Frontal cortex (tissue), 3 donors: ENCODE measurements at regions not wholly inside any gene's neighbourhood (a gene's known extent, or its start where the extent isn't known, plus 50 kb on each side); places are given as distances from the start of the nearest gene placed in this dataset.

Experiments used
- DNase-seq, 2 donors: peaks; one replicate each; pipeline ENCODE4 v3.0.0; 2012; ENCODE audit warnings: low spot score in 2 of 2
- FAIRE-seq: peaks from 2 replicates; lab custom pipeline; 2012; peaks lifted over from hg19 to GRCh38; lab: Jason Lieb, UNC
- donor health status: control.
- donor health status: control.
- donor health status: control.

DNA sequence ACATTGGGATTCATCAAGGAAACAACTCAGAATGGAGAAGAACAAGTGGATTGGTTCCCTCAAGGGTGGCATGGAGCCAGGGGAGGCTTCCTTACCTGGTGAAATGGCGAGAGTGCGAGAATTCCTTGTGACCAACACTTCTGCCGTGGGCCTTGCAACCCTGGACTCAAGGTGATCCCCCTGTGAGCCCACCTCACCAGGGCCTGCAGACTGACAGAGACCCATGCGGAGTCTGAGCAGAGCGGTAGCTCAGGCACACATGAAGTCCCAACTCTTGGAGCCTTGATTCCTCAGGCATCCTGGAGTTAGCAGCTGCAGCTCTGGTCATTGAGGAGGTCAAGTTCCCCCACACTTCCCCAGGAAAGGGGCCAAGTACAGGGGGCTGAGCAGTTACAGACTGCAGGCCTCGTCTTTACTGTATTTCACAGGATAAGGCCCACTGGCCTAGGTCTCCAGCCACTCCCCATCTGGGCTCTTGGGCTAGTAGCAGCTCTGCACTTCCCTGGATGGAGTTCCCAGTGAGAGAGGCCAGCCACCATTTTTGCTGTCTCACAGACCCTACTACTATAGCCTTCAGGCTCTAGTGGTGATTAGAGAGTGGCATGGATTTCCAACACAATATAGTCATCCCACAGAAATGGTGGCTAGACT, 269.5 kb upstream of the DCBLD2 start:
- DNase-seq (no peak), FAIRE-seq (no peak)

DNA sequence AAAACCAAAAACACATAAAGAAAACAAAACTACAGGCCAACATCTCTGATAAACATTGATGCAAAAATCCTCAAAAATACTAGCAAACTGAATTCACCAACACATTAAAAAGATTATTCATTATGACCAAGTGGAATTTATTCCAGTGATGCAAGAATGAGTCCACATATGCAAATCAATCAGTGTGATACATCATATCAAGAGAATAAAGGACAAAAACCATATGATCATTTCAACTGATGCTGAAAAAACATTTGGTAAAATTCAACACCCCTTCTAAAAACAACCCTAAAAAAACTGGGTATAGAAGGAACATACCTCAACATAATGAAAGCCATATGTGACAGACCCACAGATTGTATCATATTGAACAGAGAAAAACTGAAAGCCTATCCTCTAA, 265.6 kb upstream of the DCBLD2 start:
- FAIRE-seq, result no peak
- no peak for DNase-seq

- DNase-seq (no peak), FAIRE-seq (no peak)
Measured at GRCh38 chr3:99163314-99163713, 261.8 kb upstream of the DCBLD2 start.

DNA sequence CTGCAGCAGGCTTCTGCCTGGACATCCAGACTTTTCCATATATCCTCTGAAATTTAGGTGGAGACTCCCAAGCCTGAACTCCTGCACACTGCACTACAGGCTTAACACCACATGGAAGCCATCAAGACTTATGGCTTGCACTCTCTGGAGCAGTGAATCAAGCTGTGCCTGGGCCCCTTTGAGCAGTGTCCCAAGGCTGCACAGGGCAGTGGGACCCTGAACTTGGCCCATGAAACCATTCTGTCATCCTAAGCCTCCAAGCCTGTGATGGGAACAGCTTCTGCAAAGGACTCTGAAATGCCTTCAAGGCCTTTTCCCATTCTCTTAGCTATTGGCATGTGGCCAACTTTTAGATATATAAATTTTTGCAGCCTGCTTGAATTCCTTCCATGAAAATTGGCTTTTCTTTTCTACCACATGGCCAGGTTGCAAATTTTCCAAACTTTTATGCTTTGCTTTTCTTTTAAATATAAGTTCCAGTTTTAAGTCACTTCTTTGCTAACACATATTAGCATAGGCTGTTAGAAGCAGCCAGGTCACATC, 257.8 kb upstream of the DCBLD2 start:
- no peak for DNase-seq
- no peak for FAIRE-seq

DNA sequence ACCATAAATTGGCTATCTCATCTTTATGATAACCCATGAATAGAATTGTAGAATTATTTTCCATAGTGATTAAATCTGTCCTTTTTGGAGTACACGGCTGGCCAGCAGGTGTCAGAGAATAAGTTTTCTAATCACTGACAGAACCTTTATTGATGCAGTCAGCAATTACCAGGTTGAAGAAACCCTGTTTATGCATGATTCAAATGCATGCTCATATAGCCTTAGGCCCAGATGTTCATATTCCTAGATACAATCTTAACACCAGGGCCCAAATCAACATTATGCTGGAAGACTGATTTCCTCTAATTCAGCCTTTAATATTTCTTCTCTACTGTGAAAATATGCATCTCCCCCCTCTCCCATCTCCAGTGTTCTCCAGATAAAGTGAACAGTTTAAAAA, 243.5 kb upstream of the DCBLD2 start:
- no peak for DNase-seq

DNA sequence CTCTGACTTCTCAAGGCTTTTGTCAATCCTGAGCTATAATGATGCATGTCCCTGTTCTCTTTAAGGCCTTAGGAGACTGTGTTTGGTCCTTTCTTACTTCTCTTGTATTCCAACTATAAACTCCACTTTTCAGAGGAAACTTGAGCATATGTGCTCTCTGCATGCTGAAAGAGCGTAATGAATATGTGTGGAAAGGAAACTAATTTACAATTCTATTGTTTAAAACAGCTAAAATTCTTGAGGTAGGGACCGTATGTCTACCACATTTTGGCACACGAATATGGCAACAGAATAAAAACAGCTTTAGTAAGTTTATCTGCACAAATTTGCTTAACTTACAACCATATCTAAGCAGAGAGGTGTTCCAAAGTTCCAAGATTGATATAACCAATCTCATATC, 242.0 kb upstream of the DCBLD2 start:
- DNase-seq, result no peak
- no peak for FAIRE-seq

More for the DNA sequence above, 243.5 kb upstream of the DCBLD2 start:
- no peak for FAIRE-seq

- FAIRE-seq, result no peak
- no peak for DNase-seq
Measured at GRCh38 chr3:99134986-99135385, 233.5 kb upstream of the DCBLD2 start.

DNA sequence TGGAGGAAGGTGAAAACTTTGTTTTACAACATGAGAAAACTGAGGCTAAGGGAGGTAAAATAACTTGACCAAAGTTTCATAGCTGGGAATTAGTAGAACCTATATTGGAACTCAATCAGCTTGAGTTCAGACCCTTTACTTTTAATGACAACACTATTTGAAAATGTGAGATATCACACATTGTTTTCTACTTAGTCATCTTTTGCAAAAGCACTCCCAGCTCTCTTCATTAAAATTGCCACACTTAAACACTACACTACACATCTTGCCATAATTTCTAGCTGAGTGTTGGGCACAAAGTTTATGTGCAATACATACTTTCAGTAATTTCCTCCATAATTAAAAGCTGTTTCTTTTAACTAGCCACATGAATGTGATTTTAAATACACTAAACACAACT, 230.4 kb upstream of the DCBLD2 start:
- DNase-seq (no peak), FAIRE-seq (no peak)

DNA sequence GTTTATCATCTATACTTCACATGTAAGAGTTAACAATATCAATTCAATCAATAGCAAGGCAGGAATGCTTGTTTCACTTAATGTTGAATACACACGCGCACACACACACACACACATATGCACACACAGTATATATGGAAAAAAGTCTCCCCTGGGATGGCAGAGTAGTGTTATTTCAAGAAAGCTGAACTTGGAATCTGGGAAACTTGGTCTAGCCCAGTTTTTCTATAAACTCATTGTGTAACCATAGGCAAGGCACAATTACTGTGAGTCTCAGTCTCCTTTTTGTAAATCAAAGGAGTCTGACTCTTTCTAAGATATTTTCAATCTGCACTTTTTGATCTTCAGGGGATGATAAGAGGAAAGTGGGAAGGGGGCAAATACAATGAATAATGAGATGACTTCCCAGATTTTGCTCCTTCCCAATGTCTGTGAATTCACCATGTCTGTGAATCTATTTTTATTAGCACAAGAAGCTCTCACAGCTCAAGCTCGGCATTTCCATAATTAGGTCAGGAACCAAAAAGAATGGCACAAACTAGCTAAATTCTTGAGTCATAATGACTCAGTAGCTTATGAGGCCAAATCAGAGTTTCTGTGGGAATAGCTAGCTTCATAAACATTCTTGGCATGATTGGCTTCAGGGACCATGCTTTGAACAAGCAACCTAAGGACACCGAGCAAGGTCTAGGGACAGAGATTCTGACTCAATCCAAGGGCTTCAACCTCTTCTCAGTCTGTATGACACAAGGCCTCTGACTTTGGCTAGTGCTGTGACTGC, 227.4 kb upstream of the DCBLD2 start:
- no peak for FAIRE-seq
- no peak for DNase-seq

GRCh38 chr3:99128235-99128634, 226.7 kb upstream of the DCBLD2 start:
- DNase-seq (no peak), FAIRE-seq (no peak)

DNA sequence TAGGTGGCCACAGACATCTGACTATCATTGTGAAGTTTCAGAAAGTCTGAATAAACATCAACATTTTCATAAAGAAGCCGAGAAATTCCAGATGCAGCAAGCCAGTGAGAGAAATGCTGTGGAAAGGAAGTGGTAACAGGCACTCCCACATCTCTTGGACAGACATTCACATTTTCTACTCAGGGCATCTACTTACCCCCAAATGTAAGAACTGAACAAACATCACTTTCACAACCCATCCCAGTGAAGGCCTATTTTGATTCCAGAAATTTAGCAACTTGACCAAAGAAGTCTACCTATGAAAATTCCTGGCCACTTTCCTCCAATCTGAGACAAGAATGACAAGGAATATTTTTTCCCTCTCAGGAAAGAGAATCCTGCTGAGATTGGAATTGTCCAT, 224.8 kb upstream of the DCBLD2 start:
- FAIRE-seq (no peak), DNase-seq (no peak)

- no peak for FAIRE-seq
- no peak for DNase-seq
Measured at GRCh38 chr3:99119385-99119784, 217.9 kb upstream of the DCBLD2 start.

GRCh38 chr3:99118381-99118780, 216.9 kb upstream of the DCBLD2 start:
- FAIRE-seq (no peak), DNase-seq (no peak)

DNA sequence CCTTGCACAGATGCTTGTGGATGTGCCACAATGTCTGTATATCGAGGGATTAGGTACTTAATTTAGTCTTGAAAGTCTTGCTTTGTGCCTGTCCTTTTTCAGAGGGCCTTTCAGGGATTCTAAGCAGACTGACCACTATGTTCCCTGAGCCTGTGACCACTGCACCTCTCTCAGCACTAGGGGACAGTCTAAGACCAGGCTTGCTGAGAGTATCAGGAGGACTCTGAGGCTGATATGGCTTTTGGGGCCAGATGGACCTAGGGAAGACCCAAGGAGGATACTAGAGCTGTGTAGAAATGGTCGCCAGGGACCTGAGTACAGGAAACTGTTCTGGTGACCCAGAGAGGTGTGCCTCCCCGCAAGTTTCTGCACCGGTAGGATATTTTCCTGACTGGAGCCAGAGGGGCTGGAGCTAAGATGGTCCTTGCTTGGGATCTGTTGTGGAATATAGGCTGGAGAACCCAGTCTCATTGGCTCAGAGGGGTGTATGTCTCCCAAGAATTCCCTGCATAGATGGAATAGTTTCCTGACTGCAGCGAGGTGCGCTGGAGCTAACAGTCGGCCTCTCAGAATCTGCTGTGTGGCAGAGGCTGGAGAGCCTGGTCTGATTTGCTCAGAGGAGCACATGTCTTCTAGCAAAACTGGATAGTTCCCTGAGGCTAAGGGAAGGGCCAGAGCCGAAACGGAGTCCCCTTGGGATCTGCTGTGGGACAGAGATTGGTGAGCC, 213.2 kb upstream of the DCBLD2 start:
- no peak for DNase-seq
- FAIRE-seq, result no peak

DNA sequence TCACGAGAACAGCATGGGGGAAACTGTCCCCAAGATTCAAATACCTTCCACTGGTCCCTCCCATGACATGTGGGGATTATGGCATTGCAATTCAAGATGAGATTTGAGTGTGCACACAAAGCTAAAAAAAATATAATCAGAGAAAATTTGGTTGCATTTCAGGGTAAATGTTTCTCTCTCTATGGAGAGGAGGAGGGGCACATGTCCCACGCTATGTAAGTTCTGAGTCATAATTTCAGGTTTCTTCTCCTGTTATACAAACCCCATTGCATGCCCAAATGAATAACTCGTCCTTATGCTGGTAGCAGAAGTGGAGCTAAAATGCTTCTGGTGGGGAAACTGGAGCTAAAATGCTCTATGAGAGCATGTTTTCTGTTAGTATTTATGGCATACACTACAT, 209.7 kb upstream of the DCBLD2 start:
- FAIRE-seq (no peak), DNase-seq (no peak)

- no peak for DNase-seq
- no peak for FAIRE-seq
Measured at GRCh38 chr3:99110401-99110800, 208.9 kb upstream of the DCBLD2 start.

- DNase-seq (no peak), FAIRE-seq (no peak)
Measured at GRCh38 chr3:99108508-99108907, 207.0 kb upstream of the DCBLD2 start.

DNA sequence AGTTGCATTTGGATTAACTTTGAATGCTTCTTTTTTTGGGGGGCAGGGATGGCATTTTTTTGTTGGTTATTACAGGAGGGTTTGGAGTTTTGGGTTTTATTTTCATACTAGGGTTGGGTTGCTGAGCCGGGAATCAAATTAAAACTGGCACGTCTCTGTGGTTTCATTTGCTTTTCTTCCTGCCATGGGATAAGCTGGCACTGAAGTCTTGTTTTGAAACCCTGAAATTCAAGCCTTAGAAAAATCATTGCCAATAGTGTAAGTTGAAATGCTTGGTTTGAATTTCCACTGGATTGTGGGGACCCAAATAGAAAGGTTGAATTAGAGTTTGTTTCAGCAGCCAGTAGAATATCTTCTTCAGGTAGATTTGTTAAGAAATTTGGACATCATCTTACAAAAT, 193.1 kb upstream of the DCBLD2 start:
- DNase-seq (no peak), FAIRE-seq (no peak)

DNA sequence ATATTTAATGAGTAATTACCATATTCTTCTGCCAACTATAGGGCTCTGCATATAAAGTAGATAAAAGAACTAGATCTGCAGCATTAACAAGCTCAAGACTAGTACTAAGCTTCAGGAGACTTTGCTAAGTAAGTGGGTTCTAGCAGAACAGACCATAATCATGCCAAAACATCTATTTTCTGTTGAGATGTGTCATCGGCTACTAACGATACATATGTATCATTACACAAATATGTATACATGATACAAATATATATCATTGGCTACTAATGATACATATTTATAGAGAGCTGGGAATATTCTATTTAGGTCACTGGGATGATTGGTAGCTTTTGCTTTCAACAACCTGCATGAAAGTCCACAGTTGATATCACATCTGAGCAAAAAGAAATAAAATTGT, 185.8 kb upstream of the DCBLD2 start:
- DNase-seq, result no peak
- no peak for FAIRE-seq

DNA sequence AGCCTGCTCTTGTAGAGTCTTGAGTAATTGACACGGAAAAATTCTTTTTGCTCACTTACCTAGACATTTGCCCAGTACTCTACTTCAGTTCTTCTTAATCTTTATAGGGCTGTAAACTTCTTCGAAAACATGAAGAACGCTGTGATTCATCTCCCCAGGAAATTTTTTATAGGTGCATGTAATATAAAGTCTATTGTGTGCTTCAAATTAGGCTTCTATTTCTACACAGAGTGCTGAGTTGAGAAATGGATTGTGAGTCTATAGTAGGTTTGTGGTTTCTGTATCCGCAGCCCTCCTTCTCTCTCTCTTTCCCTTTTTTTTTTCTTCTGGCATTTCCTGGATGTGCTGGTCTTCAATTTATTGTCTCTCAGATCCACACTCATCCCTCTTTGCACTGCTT, 183.3 kb upstream of the DCBLD2 start:
- FAIRE-seq (no peak), DNase-seq (no peak)

GRCh38 chr3:99084156-99084555, 182.7 kb upstream of the DCBLD2 start:
- FAIRE-seq (no peak), DNase-seq (no peak)
